GM12872 (cell line): ENCODE measurements at regions not wholly inside any gene's neighbourhood (a gene's known extent, or its start where the extent isn't known, plus 50 kb on each side); places are given as distances from the start of the nearest gene placed in this dataset.

Source experiments
- TF ChIP-seq, protein P1 (sequence below): IDR thresholded peaks from 3 replicates; pipeline ENCODE4 v1.5.1; 2011; ENCODE audit warnings: low read depth, mild to moderate bottlenecking, low read length, moderate library complexity; ENCODE audit not compliant: insufficient read depth

DNA sequence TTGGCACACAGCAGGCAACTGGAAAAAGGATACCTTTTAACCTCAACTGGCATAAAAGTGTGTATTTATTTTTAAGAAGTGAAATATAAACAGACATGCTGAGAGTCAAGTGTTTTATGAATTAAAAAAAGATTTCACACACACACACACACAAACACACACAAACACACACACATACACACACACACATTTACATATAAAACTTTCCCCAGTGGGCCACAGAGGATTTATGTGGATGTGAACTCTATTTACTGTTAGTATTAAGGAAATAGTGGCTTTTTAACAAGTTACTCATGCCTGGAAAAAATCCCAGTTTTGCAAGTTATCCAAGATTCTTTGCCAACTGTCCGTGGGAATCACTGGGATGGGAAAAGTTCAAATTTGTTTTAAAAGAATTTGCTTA lies 725.9 kb upstream of the NR2F2 start:
- TF ChIP-seq, protein P1, sequence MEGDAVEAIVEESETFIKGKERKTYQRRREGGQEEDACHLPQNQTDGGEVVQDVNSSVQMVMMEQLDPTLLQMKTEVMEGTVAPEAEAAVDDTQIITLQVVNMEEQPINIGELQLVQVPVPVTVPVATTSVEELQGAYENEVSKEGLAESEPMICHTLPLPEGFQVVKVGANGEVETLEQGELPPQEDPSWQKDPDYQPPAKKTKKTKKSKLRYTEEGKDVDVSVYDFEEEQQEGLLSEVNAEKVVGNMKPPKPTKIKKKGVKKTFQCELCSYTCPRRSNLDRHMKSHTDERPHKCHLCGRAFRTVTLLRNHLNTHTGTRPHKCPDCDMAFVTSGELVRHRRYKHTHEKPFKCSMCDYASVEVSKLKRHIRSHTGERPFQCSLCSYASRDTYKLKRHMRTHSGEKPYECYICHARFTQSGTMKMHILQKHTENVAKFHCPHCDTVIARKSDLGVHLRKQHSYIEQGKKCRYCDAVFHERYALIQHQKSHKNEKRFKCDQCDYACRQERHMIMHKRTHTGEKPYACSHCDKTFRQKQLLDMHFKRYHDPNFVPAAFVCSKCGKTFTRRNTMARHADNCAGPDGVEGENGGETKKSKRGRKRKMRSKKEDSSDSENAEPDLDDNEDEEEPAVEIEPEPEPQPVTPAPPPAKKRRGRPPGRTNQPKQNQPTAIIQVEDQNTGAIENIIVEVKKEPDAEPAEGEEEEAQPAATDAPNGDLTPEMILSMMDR, result no peak

DNA sequence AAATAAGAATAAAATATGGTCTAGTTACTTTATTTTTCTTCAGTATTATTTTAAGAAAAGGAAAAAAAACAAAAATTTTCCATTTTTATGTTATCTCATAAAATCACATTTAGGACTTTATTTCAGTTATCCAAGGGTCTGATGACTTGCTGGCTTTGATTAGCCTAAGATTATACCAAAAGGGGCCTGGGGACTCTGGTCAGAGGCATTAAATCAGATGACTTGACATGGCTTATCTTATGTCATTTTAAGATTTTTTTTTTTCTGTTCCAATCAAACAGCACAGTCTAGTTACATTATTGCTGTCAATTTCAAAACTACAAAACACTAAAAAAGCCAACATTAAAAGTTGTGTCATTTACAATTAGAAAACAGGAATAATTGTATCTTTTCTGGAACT lies 725.4 kb upstream of the NR2F2 start:
- TF ChIP-seq, protein P1, result no peak

DNA sequence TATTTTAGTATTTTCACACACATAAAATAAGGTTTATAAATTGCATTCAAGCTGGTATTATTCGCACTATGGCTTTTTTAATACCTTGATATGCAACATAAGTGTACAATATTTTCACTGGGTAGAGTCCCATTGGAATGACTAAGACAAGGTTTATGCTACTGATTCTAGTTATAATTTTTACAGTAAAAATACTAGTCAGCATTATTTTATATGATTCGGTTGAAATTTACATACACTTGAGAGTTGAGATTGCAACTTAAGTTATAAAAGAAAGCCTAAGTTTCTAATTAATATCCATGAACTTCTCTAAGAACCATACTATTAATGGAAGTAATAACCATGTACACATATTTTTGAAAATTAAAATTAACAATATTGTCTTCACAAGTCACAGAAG lies 723.9 kb upstream of the NR2F2 start:
- TF ChIP-seq, protein P1, result no peak

DNA sequence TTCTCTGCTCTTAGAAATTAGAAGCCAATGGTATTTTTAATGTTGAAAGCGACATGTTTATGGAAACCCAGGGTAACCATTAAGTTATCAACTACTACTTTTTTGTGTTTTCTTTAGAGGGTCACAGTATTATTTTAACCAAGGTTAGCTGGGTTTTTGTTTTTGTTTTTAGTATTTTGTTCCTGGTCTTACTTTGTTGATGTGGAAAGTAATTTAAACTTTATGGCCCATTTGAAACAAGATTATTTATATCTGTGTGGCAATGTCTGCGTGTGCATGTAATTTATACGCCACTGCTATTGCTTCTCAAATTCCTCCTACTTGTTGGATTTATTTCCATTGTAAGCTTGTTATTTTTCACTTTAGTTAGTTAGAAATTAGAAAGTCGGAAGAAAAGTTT lies 722.1 kb upstream of the NR2F2 start:
- TF ChIP-seq, protein P1, result no peak

DNA sequence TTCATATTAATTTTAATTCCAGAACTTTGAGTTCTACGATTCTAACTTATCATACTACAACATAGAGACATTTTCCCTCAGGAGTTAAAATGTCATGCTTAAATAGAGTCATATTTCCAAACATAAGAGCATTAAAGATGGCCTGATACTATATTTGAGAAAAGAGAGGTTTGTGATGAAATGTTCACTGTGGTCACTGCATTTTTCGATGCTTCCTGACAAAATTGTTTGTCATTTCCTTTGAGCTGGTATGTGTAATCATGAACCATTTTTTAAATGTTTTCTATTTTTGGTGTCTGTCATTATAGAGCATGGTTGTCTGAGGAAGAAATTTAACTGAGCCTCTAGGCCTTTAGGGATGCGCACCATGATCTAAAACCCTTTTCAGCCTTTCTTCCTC lies 721.4 kb upstream of the NR2F2 start:
- TF ChIP-seq, protein P1, result no peak

DNA sequence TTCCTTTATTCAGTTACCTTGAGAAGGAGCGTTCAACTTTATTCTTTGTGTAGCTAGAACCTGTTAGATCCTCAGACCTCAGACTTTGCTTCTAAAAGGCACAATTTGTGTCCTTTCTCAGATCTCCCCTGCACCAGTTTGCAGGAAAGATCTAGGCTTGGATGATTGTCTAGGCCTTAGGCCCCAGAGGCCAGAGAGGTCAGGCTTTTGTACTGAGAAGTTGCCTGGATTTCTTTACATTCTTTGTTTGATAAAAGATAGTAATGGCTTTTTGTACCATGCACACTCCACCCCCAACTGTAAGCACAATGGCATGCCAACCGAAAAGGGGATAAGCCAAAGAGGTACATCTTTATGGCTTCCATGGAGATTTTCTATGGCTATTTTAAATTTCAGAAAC lies 719.6 kb upstream of the NR2F2 start:
- TF ChIP-seq, protein P1, result no peak

DNA sequence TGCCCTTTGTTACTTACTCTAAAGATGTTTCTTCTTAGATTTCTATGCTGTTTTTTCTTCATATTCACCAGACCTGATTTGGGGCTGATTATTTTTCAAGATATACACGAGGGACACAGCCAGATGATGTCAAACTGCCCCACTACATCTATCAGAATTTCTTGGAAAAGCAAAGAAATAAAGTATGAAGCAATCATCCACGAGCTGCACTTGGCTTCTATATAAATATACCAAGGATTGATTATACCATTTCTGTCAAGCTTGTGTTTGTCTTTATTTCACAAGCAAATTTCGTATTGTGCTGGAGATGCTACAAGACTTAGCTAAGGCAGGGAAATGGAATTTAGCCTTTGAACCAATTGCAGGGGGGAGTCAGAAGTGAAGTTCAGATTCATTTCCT lies 715.1 kb upstream of the NR2F2 start:
- TF ChIP-seq, protein P1, result no peak

DNA sequence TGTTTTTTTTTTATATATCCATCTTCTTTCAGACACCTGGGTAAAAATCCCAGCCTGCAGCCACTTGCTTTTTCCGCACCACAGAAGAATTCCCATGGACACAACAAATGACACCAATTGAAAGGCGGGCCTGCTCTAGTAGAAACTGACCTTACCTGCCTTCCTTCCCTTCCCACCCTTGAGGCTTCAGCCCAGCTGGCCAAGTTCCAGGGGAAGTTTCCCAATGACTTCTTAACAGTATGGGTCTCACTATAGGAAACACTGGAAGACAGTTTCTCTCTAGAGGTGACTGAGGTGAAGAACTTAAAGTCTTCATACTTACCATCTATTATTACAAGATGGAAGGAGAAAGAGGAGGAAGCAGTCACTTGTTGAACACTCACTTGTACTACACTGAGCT lies 714.2 kb upstream of the NR2F2 start:
- TF ChIP-seq, protein P1, result no peak
